SK-N-SH treated with all-trans-retinoic acid at 6 μM for 48 hours (cell line): ENCODE measurements at regions not wholly inside any gene's neighbourhood (a gene's known extent, or its start where the extent isn't known, plus 50 kb on each side); places are given as distances from the start of the nearest gene placed in this dataset.

Source experiments
- ATAC-seq: fragments of 200-7000 bp; cut with Tn5 transposase; 3 replicates; pipeline ENCODE4 v1.9.1; 2020; ENCODE audit warnings: mild to moderate bottlenecking, moderate library complexity
- ARNTL ChIP-seq: fragments of 450-650 bp; formaldehyde crosslinking; IDR thresholded peaks from 2 replicates; pipeline ENCODE4 v1.5.0; 2020; ENCODE audit warnings: low read depth, mild to moderate bottlenecking, moderate library complexity, borderline replicate concordance
- BACH2 ChIP-seq: fragments of 250-450 bp; sonication (Bioruptor Pico); IDR thresholded peaks from 2 replicates; pipeline ENCODE4 v1.9.0; 2021; ENCODE audit warnings: mild to moderate bottlenecking, borderline replicate concordance
- CREB5 ChIP-seq: fragments of 250-450 bp; sonication (Bioruptor Pico); IDR thresholded peaks from 2 replicates; pipeline ENCODE4 v1.5.1; 2020; ENCODE audit warnings: low read depth, mild to moderate bottlenecking, moderate library complexity
- CSDC2 ChIP-seq: fragments of 250-450 bp; sonication (Bioruptor Pico); IDR thresholded peaks from 2 replicates; pipeline ENCODE4 v1.5.0; 2020; ENCODE audit warnings: mild to moderate bottlenecking, moderate library complexity
- ESRRG ChIP-seq: fragments of 250-450 bp; sonication (Bioruptor Pico); IDR thresholded peaks from 2 replicates; pipeline ENCODE4 v1.6.1; 2021; ENCODE audit warnings: mild to moderate bottlenecking
- GLIS3 ChIP-seq: fragments of 250-450 bp; sonication (Bioruptor Pico); IDR thresholded peaks from 2 replicates; pipeline ENCODE4 v1.5.0; 2020; ENCODE audit warnings: mild to moderate bottlenecking, moderate library complexity
- ISL1 ChIP-seq: fragments of 250-450 bp; sonication (Bioruptor Pico); IDR thresholded peaks from 2 replicates; pipeline ENCODE4 v2.1.2; 2022; ENCODE audit warnings: mild to moderate bottlenecking, moderate library complexity
- OSR1 ChIP-seq: fragments of 250-450 bp; sonication (Bioruptor Pico); IDR thresholded peaks from 2 replicates; pipeline ENCODE4 v1.8.0; 2022; ENCODE audit warnings: moderate library complexity, mild to moderate bottlenecking, inconsistent platforms
- PATZ1 ChIP-seq: fragments of 250-450 bp; sonication (Bioruptor Pico); IDR thresholded peaks from 2 replicates; pipeline ENCODE4 v1.8.0; 2020; ENCODE audit warnings: mild to moderate bottlenecking, moderate library complexity, borderline replicate concordance
- PPARA ChIP-seq: fragments of 250-450 bp; sonication (Bioruptor Pico); IDR thresholded peaks from 2 replicates; pipeline ENCODE4 v1.5.0; 2020; ENCODE audit warnings: mild to moderate bottlenecking, borderline replicate concordance
- RARB ChIP-seq: fragments of 250-450 bp; sonication (Bioruptor Pico); IDR thresholded peaks from 2 replicates; pipeline ENCODE4 v1.8.0; 2021; ENCODE audit warnings: mild to moderate bottlenecking, moderate library complexity
- SNAI2 ChIP-seq: fragments of 250-450 bp; sonication (Bioruptor Pico); IDR thresholded peaks from 2 replicates; pipeline ENCODE4 v1.5.0; 2020; ENCODE audit warnings: mild to moderate bottlenecking, moderate library complexity
- TCF4 ChIP-seq: fragments of 250-450 bp; sonication (Bioruptor Pico); IDR thresholded peaks from 2 replicates; pipeline ENCODE4 v1.8.0; 2021; ENCODE audit warnings: mild to moderate bottlenecking, moderate library complexity, borderline replicate concordance
- TSHZ2 ChIP-seq: fragments of 250-450 bp; sonication (Bioruptor Pico); IDR thresholded peaks from 2 replicates; pipeline ENCODE4 v1.5.0; 2020; ENCODE audit warnings: mild to moderate bottlenecking, moderate library complexity
- ZC3H10 ChIP-seq: fragments of 250-450 bp; sonication (Bioruptor Pico); IDR thresholded peaks from 2 replicates; pipeline ENCODE4 v1.5.1; 2021; ENCODE audit warnings: mild to moderate bottlenecking, moderate library complexity
- ZFP3 ChIP-seq: fragments of 250-450 bp; sonication (Bioruptor Pico); IDR thresholded peaks from 2 replicates; pipeline ENCODE4 v1.5.0; 2020; ENCODE audit warnings: mild to moderate bottlenecking, moderate library complexity
- ZFP30 ChIP-seq: fragments of 450-650 bp; formaldehyde crosslinking; IDR thresholded peaks from 2 replicates; pipeline ENCODE4 v1.5.0; 2022; ENCODE audit warnings: mild to moderate bottlenecking, moderate library complexity
- ZNF565 ChIP-seq: fragments of 450-650 bp; formaldehyde crosslinking; conservative IDR thresholded peaks from 2 replicates; pipeline ENCODE4 v1.5.0; 2020; ENCODE audit warnings: low read depth, mild to moderate bottlenecking, moderate library complexity
- ZNF70 ChIP-seq: fragments of 450-650 bp; formaldehyde crosslinking; IDR thresholded peaks from 2 replicates; pipeline ENCODE4 v1.5.0; 2020; ENCODE audit warnings: mild to moderate bottlenecking, moderate library complexity
- ZNF8 ChIP-seq: fragments of 450-650 bp; formaldehyde crosslinking; IDR thresholded peaks from 2 replicates; pipeline ENCODE4 v1.5.0; 2020; ENCODE audit warnings: mild to moderate bottlenecking, moderate library complexity
- TF ChIP-seq, protein P1 (sequence below): fragments of 250-450 bp; sonication (Bioruptor Pico); IDR thresholded peaks from 2 replicates; pipeline ENCODE4 v1.8.0; 2021; ENCODE audit warnings: low read depth, mild to moderate bottlenecking, moderate library complexity, borderline replicate concordance
- TF ChIP-seq, protein P2 (sequence below): fragments of 250-450 bp; sonication (Bioruptor Pico); IDR thresholded peaks from 2 replicates; pipeline ENCODE4 v1.5.1; 2021; ENCODE audit warnings: mild to moderate bottlenecking, moderate library complexity

- ATAC-seq, result no peak
- TF ChIP-seq CREB5 (CRISPR knock-in tag) (no peak), ZC3H10 (CRISPR knock-in tag) (no peak), ZNF565 (CRISPR knock-in tag) (no peak), GLIS3 (CRISPR knock-in tag) (no peak), RARB (no peak), ZFP30 (CRISPR knock-in tag) (no peak), PATZ1 (CRISPR knock-in tag) (no peak), ARNTL (no peak), ESRRG (CRISPR knock-in tag) (no peak), PPARA (CRISPR knock-in tag) (no peak), ZNF70 (no peak), BACH2 (CRISPR knock-in tag) (no peak), SNAI2 (CRISPR knock-in tag) (no peak), TCF4 (no peak), OSR1 (CRISPR knock-in tag) (no peak)
- TF ChIP-seq, all 23 proteins: peak for 0
Measured at GRCh38 chr7:114823290-114823689, 98.6 kb upstream of the MDFIC start.

DNA sequence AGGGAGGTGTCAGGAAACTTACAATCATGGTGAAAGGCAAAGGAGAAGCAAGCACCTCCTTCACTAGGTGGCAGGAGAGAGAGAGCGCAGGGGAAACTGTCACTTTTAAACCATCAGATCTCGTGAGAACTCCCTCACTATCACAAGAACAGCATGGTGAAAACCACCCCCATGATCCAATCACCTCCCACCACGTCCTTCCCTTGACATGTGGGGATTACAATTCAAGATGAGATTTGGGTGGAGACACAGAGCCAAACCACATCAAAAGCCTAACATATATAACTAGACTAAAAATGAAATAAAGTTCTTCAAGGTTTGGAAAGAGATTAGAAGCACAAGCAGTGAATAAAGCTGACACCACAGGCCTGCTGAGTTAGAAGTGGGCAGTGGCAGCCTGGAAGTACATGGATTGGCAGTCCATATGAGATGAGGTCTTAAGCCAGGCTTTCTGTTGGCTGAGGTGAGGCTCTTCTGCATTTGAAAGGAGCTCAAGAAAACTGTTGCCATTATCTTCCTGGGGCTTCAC is 96.4 kb upstream of the MDFIC start:
- ATAC-seq, result no peak
- TF ChIP-seq RARB (no peak), ZNF8 (no peak), ZFP3 (no peak), ISL1 (CRISPR knock-in tag) (no peak), TCF4 (no peak)
- TF ChIP-seq, protein P1, sequence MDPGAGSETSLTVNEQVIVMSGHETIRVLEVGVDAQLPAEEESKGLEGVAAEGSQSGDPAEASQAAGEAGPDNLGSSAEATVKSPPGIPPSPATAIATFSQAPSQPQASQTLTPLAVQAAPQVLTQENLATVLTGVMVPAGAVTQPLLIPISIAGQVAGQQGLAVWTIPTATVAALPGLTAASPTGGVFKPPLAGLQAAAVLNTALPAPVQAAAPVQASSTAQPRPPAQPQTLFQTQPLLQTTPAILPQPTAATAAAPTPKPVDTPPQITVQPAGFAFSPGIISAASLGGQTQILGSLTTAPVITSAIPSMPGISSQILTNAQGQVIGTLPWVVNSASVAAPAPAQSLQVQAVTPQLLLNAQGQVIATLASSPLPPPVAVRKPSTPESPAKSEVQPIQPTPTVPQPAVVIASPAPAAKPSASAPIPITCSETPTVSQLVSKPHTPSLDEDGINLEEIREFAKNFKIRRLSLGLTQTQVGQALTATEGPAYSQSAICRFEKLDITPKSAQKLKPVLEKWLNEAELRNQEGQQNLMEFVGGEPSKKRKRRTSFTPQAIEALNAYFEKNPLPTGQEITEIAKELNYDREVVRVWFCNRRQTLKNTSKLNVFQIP (CRISPR knock-in tag), result no peak

- no peak for ATAC-seq
- TF ChIP-seq GLIS3 (CRISPR knock-in tag), result no peak
- TF ChIP-seq OSR1 (CRISPR knock-in tag), result no peak
- no peak for TF ChIP-seq CREB5 (CRISPR knock-in tag)
- no peak for TF ChIP-seq CSDC2
- no peak for TF ChIP-seq BACH2 (CRISPR knock-in tag)
- no peak for TF ChIP-seq ZNF70
- TF ChIP-seq, protein P2, sequence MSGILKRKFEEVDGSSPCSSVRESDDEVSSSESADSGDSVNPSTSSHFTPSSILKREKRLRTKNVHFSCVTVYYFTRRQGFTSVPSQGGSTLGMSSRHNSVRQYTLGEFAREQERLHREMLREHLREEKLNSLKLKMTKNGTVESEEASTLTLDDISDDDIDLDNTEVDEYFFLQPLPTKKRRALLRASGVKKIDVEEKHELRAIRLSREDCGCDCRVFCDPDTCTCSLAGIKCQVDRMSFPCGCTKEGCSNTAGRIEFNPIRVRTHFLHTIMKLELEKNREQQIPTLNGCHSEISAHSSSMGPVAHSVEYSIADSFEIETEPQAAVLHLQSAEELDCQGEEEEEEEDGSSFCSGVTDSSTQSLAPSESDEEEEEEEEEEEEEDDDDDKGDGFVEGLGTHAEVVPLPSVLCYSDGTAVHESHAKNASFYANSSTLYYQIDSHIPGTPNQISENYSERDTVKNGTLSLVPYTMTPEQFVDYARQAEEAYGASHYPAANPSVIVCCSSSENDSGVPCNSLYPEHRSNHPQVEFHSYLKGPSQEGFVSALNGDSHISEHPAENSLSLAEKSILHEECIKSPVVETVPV (CRISPR knock-in tag), result no peak
- TF ChIP-seq ZNF565 (CRISPR knock-in tag), result no peak
- no peak for TF ChIP-seq ESRRG (CRISPR knock-in tag)
Measured at GRCh38 chr7:114830952-114831351, 90.9 kb upstream of the MDFIC start.

GRCh38 chr7:114832906-114833595 is 88.8 kb upstream of the MDFIC start:
- ATAC-seq, result no peak
- no peak for TF ChIP-seq TSHZ2 (CRISPR knock-in tag)
- no peak for TF ChIP-seq SNAI2 (CRISPR knock-in tag)
- TF ChIP-seq RARB, result no peak
- no peak for TF ChIP-seq ZC3H10 (CRISPR knock-in tag)
- no peak for TF ChIP-seq ISL1 (CRISPR knock-in tag)
- TF ChIP-seq PATZ1 (CRISPR knock-in tag), result no peak
- TF ChIP-seq ZFP30 (CRISPR knock-in tag), result no peak
- no peak for TF ChIP-seq CREB5 (CRISPR knock-in tag)
